NCI-H187 treated with DMSO at 0.1 percent for 48 hours (cell line): ENCODE measurements at regions not wholly inside any gene's neighbourhood (a gene's known extent, or its start where the extent isn't known, plus 50 kb on each side); places are given as distances from the start of the nearest gene placed in this dataset.

Experiments used
- DNase-seq: peaks from one replicate; lab custom pipeline; 2025; lab: John Stamatoyannopoulos, UW

DNA sequence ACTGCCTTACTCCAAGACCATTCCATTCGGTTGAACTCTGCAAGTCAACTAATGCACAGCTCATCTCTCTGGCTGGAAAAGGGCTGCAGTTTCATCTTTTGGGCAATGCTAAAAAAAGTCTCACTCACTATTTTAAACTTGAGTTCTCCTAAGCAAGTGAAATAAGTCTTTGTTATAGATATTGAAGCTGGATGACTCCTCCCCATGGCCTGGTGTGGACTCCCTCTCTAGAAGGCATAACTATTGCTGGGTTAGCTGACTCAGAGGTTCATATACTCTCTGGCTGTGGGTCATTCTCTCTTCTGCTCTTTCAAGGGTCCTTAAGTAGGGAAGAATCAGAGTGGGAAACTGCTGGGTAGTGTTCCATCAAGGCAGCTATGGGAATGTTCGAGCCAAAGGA is 88.0 kb downstream of the XCL2 start:
- DNase-seq, result no peak

DNA sequence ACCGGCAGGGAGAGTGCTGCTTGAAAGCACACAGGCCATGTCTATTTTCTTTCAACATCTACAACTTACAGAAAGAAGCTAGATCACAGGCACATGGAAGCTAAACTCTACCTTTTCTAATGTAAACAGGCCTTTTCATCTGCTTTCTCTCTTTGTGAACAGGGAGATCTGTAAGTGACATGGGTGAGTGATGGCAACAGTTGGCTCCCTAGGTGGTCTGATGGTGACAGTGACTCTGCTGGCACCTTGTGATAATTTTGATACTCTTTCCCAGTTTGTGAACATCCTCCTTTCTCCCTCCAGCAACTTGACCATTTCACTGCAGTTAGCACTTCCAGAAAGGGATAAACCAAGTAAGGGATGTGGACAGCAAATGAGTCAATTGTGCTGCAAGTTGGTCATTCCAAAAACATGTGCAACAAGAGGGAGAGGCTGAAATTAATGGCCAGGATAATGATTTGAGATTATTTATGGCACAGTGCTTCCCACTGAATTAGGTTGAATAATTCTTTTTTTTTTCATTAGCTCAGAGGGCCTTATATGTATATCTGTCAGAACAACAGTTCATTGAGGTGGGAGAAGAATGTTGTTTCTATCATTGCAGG is 89.5 kb downstream of the XCL2 start:
- no peak for DNase-seq

GRCh38 chr1:168453056-168453455 is 90.7 kb downstream of the XCL2 start:
- DNase-seq, result no peak

- no peak for DNase-seq
Observed at GRCh38 chr1:168452329-168452728, 91.5 kb downstream of the XCL2 start.

DNA sequence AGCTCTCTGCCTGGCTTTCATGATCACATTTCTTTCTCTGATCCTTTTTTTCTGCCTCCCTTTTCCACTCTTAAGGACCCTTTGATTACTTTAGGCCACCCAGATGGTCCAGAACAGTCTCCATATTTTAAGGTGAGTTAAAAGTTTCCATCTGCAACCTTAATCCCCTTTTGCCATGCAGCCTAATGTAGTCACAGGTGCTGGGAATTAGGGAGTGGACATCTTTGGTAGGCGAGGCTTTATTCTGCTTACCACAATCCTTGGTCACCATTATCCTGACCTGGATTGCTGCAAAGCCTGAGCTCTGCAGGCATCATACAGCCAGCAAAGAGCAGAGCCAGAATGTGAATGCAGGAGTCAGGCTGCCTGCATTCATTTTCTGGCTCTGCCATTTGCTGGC is 95.9 kb downstream of the XCL2 start:
- no peak for DNase-seq

GRCh38 chr1:168446081-168446480 is 97.7 kb downstream of the XCL2 start:
- no peak for DNase-seq

DNA sequence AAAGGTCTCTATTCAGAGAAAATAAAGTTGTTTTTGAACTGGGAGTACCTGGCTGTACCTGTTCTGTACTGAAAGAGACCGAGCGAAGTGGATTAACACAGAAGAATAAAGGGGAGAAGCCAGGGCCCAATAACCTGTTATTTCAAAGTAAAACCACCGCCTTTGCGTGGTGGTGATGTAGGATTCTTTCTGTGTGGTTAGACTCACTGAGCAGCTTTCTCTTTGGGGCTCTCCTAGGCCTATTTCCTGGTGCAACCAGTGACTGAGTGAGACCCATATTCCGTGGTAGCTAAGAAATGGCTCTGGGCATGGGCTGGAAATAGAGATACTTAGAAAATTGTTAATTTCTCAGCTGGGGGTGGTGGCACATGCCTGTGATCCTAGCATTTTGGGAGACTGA is 99.9 kb downstream of the XCL2 start:
- DNase-seq, result no peak

DNA sequence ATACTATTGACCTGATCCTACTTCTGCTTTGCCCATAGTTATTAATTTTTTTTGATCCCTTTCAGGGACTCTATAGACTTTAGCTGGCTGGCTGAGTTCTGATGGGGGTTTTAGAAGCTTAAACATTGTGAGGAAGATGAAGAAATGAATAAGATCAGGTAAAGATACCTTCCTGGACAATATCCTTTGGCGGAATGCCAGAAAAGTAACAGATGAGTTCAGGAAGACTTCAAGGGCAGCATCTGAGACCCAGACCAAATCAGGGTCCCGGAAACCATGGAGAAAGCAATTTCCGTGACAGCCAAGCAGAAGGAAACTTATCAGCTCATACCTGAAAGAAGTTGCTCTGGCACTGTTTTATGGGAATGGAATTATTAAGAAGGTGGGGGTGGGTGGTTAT is 100.4 kb downstream of the XCL2 start:
- no peak for DNase-seq

DNA sequence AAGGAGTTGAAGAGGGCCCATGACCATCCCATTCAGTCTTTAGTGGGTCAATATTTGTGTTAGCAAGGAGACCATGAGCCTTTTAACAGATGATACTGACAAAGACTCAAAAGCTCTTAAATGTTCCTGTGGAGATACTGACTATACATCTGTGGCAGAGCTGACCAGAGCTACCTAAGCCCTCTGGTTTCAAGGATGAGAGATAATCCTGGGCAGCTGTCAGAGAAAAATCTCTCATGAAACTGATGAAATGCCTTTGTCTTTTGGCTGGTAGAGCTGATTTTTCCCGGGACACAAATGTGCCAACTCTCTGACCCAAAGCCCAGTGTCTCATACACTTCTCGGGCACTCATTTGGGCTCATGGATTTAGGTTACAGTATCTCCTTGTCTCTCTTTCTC is 100.9 kb downstream of the XCL2 start:
- no peak for DNase-seq

GRCh38 chr1:168441745-168442144 is 102.1 kb downstream of the XCL2 start:
- no peak for DNase-seq

GRCh38 chr1:168439456-168440375 is 104.1 kb downstream of the XCL2 start:
- DNase-seq, result peak; percentile 47

GRCh38 chr1:168438626-168439025 is 105.2 kb downstream of the XCL2 start:
- DNase-seq, result no peak

GRCh38 chr1:168437821-168438220 is 106.0 kb downstream of the XCL2 start:
- no peak for DNase-seq

- DNase-seq, result no peak
Observed at GRCh38 chr1:168435439-168435838, 108.4 kb downstream of the XCL2 start.

DNA sequence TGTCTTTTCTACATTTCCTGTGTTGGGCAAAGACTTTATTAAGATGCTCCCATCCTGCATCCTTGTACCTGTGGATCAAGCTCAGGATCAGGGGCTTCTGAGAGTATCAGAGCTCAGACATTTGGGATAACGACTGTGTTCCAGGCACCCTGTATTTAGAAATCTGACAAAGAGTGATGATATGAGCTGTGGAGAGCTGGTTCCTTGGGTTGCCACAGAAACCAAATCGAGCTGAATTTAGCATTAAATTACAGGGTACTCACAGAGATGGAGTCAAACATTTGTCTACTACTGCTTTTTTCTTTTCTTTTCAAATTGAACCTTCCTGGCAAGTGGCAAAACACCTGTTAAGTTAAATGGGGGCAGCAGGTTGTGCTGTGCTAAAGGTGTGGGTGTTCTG is 110.6 kb downstream of the XCL2 start:
- DNase-seq, result no peak

GRCh38 chr1:168431882-168432281 is 111.9 kb downstream of the XCL2 start:
- no peak for DNase-seq

GRCh38 chr1:168430321-168430720 is 113.5 kb downstream of the XCL2 start:
- no peak for DNase-seq

DNA sequence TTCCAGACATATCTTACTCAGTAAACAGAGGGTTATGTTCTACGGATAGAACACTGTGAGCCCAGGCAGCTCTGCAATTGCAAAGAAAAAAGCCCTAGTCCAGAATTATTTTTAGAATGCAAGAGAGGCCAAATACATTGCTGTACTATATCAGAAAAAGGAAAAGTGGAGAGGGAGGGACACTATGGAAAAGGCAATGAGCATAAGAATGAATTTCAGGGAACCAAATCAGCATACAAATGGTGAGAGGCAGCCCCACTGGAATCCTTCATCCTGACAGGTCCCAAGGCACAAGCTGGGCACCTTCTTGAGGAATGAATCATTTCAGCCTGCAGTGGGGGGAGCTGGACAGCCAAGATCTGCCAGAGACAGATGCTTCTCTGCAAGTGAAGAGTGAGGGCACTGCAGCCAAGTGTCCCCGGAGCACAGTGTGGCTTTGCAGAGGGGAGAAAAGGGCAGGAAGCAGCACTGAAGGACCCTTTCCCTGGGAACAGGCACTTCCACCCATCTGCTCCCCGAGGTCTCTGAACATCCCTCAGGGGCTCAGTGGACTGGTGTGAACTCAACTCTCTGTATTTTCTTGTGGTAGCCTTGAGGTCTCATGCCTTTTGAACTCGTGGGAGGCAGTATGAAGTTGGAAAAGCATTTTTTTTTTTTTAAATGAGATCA is 115.6 kb downstream of the XCL2 start:
- no peak for DNase-seq

DNA sequence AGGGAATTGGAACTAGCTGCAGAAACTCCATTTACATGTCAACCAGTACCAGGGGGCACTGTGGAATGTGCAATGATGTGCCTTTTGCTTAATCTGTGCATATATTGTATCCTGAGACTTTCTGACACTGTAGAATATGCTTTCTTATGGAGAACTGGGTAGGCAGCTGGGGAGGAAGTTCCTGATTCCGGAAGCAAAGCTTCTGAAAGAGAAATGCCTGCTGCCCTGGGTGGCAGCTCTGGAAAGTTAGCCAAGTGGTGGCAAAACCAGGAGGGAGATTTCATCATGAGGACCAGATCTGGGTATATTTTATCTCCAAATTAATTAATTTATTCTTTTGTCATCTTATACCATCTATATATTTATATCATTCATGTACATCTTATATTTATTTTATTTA is 116.7 kb downstream of the XCL2 start:
- no peak for DNase-seq

GRCh38 chr1:168424281-168424680 is 119.5 kb downstream of the XCL2 start:
- DNase-seq, result no peak

GRCh38 chr1:168422203-168422847 is 121.5 kb downstream of the XCL2 start:
- peak; percentile 23 for DNase-seq

DNA sequence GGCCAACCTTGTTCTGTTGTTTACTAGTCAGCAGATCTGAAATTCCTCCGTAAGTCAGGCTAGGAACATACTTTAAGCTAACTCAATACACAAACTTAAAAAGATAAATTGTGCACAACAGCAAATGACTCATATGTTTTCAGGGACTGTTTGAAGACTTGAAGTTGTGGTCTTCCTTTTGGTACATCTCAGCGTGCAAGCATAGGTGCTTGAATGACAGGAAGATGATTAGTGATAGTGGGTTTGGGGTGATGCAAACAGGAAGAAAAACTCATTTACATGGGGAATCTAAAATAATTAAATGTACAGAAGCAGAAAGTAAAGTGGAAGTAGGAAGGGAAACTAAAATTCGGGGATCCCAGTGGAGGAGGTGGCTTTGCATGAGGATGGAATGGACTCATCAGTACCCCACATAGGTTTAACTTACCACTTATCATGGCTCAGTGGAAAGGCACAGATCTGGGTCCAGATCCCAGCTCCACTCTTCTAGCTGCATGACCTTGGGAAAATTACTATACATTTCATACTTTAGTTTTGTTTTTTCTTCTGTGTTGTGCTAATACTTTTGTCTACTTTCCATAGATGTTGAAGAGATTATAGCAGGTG is 122.3 kb downstream of the XCL2 start:
- DNase-seq, result no peak
